DOHH2 (cell line): ENCODE measurements at regions not wholly inside any gene's neighbourhood (a gene's known extent, or its start where the extent isn't known, plus 50 kb on each side); places are given as distances from the start of the nearest gene placed in this dataset.

Experiments used
- H3F3A ChIP-seq: fragments of 200-600 bp; sonication (generic), shearing (Covaris generic); 2 replicates; pipeline ENCODE4 v1.6.0; 2016; ENCODE audit warnings: antibody characterized with exemption, mild to moderate bottlenecking; ENCODE audit not compliant: control insufficient read depth, insufficient read depth
- H3K27ac ChIP-seq: fragments of 200-600 bp; sonication (generic); 2 replicates; pipeline ENCODE4 v1.5.1; 2014; ENCODE audit warnings: low read depth, mild to moderate bottlenecking, low read length, moderate library complexity
- H3K27me3 ChIP-seq: fragments of 200-600 bp; sonication (generic); 2 replicates; pipeline ENCODE4 v1.6.1; 2014; ENCODE audit warnings: mild to moderate bottlenecking, low read length, mixed read lengths; ENCODE audit not compliant: control insufficient read depth
- H3K36me3 ChIP-seq: fragments of 200-600 bp; sonication (generic); 2 replicates; pipeline ENCODE4 v1.6.1; 2014; ENCODE audit warnings: mild to moderate bottlenecking, low read length, moderate library complexity, mixed read lengths; ENCODE audit not compliant: control insufficient read depth
- H3K4me1 ChIP-seq: fragments of 200-600 bp; sonication (generic); 2 replicates; pipeline ENCODE4 v1.6.1; 2014; ENCODE audit warnings: mild to moderate bottlenecking, low read length, mixed read lengths; ENCODE audit not compliant: control insufficient read depth
- H3K4me2 ChIP-seq: fragments of 200-600 bp; sonication (generic); 2 replicates; pipeline ENCODE4 v1.6.0; 2014; ENCODE audit warnings: mild to moderate bottlenecking, low read length, moderate library complexity
- H3K4me3 ChIP-seq: fragments of 200-600 bp; sonication (generic); 2 replicates; pipeline ENCODE4 v1.5.1; 2014; ENCODE audit warnings: mild to moderate bottlenecking, low read length, mixed read lengths
- H3K79me2 ChIP-seq: fragments of 200-600 bp; sonication (generic); 2 replicates; pipeline ENCODE4 v1.6.1; 2014; ENCODE audit warnings: mild to moderate bottlenecking, low read length, mixed read lengths; ENCODE audit not compliant: control insufficient read depth
- H3K9me2 ChIP-seq: fragments of 200-600 bp; sonication (generic); replicated peaks from 2 replicates; pipeline ENCODE4 v1.6.1; 2014; ENCODE audit warnings: mild to moderate bottlenecking, low read length, mixed read lengths; ENCODE audit not compliant: control insufficient read depth
- H3K9me3 ChIP-seq: fragments of 200-600 bp; sonication (generic); 2 replicates; pipeline ENCODE4 v1.6.1; 2014; ENCODE audit warnings: antibody characterized with exemption, low read length, mixed read lengths; ENCODE audit not compliant: control insufficient read depth, insufficient read depth
- H4K20me1 ChIP-seq: fragments of 200-600 bp; sonication (generic); 2 replicates; pipeline ENCODE4 v1.6.0; 2014; ENCODE audit warnings: low read depth, mild to moderate bottlenecking, antibody characterized with exemption, low read length, moderate library complexity; ENCODE audit not compliant: control insufficient read depth, insufficient read depth
- CTCF ChIP-seq: fragments of 200-600 bp; sonication (generic); IDR thresholded peaks from one replicate; pipeline ENCODE4 v1.5.1; 2014; ENCODE audit warnings: antibody characterized with exemption, mild to moderate bottlenecking, low read depth, low read length; ENCODE audit not compliant: poor library complexity, severe bottlenecking
- EZH2phosphoT487 ChIP-seq: fragments of 200-600 bp; sonication (generic); IDR thresholded peaks from 2 replicates; pipeline ENCODE4 v1.6.1; 2017; ENCODE audit warnings: borderline replicate concordance, mild to moderate bottlenecking, antibody characterized with exemption, low read length, moderate library complexity, mixed read lengths

GRCh38 chr7:72524037-72524436 lies 111.9 kb upstream of the CALN1 start:
- Histone ChIP-seq H3F3A (no peaks in the 10 kb centered on the region), H3K27me3 (no peaks in the 10 kb centered on the region), H4K20me1 (no peaks in the 10 kb centered on the region), H3K27ac (no peak overlapping the region), H3K4me2 (no peak overlapping the region), H3K36me3 (no peaks in the 10 kb centered on the region), H3K9me3 (no peaks in the 10 kb centered on the region), H3K4me1 (no peaks in the 10 kb centered on the region), H3K79me2 (no peaks in the 10 kb centered on the region), H3K9me2 (no peaks in the 10 kb centered on the region), H3K4me3 (no peak overlapping the region)
- TF ChIP-seq CTCF (no peak), EZH2phosphoT487 (no peak)

GRCh38 chr7:72504061-72504706 lies 92.0 kb upstream of the CALN1 start:
- Histone ChIP-seq H3K4me1 (no peaks in the 10 kb centered on the region), H3K9me2 (no peaks in the 10 kb centered on the region), H3K4me2 (no peak overlapping the region), H3K36me3 (no peaks in the 10 kb centered on the region), H3K27ac (no peak overlapping the region), H3K4me3 (no peak overlapping the region), H3K79me2 (no peaks in the 10 kb centered on the region), H3K27me3 (no peaks in the 10 kb centered on the region), H3F3A (no peaks in the 10 kb centered on the region), H4K20me1 (no peaks in the 10 kb centered on the region), H3K9me3 (no peaks in the 10 kb centered on the region)
- TF ChIP-seq EZH2phosphoT487 (no peak), CTCF (no peak)

- no peaks in the 10 kb centered on the region for H3K27me3 ChIP-seq
- H3K9me3 ChIP-seq: no peaks in the 10 kb centered on the region
- no peak overlapping the region for H3K27ac ChIP-seq
- H3K36me3 ChIP-seq: no peaks in the 10 kb centered on the region
- H3F3A ChIP-seq: no peaks in the 10 kb centered on the region
- no peaks in the 10 kb centered on the region for H3K9me2 ChIP-seq
- no peaks in the 10 kb centered on the region for H3K79me2 ChIP-seq
- no peaks in the 10 kb centered on the region for H4K20me1 ChIP-seq
- H3K4me2 ChIP-seq: no peak overlapping the region
- no peak overlapping the region for H3K4me3 ChIP-seq
- H3K4me1 ChIP-seq: no peaks in the 10 kb centered on the region
- no peak for TF ChIP-seq EZH2phosphoT487
- no peak for TF ChIP-seq CTCF
Observed at GRCh38 chr7:72503644-72504043, 91.5 kb upstream of the CALN1 start.
